ENCODE measurements at regions not wholly inside any gene's neighbourhood (a gene's known extent, or its start where the extent isn't known, plus 50 kb on each side); places are given as distances from the start of the nearest gene placed in this dataset.

DNA sequence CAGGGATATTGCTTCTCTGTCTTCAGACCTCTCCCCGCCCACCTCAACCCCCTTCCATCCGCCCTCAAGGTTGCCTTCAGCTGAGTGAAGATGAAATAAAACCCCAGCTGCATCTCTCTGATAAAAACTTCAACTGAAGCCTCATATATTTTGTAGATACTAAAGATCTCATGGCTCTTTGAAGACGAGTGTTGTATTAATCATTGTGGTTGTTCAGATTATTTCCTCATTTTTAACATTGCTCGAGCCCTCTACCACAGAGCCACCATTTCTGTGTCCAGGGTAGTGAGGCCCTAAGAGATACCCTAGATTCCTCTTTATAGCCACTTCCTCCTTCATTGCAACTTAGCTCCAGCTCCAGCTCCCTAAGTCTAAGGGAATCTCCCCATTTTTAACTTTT is 312.8 kb upstream of the ZNF507 start:
- no peak for TF ChIP-seq EP300 (IDR thresholded peaks at IDR 0.05; ENCODE audit: borderline replicate concordance)
- no peak for TF ChIP-seq TCF12 (IDR thresholded peaks at IDR 0.05; ENCODE audit: low read depth)
- no peak for TF ChIP-seq RAD21 (IDR thresholded peaks at IDR 0.05; ENCODE audit: low read depth)
- TF ChIP-seq, protein P1, sequence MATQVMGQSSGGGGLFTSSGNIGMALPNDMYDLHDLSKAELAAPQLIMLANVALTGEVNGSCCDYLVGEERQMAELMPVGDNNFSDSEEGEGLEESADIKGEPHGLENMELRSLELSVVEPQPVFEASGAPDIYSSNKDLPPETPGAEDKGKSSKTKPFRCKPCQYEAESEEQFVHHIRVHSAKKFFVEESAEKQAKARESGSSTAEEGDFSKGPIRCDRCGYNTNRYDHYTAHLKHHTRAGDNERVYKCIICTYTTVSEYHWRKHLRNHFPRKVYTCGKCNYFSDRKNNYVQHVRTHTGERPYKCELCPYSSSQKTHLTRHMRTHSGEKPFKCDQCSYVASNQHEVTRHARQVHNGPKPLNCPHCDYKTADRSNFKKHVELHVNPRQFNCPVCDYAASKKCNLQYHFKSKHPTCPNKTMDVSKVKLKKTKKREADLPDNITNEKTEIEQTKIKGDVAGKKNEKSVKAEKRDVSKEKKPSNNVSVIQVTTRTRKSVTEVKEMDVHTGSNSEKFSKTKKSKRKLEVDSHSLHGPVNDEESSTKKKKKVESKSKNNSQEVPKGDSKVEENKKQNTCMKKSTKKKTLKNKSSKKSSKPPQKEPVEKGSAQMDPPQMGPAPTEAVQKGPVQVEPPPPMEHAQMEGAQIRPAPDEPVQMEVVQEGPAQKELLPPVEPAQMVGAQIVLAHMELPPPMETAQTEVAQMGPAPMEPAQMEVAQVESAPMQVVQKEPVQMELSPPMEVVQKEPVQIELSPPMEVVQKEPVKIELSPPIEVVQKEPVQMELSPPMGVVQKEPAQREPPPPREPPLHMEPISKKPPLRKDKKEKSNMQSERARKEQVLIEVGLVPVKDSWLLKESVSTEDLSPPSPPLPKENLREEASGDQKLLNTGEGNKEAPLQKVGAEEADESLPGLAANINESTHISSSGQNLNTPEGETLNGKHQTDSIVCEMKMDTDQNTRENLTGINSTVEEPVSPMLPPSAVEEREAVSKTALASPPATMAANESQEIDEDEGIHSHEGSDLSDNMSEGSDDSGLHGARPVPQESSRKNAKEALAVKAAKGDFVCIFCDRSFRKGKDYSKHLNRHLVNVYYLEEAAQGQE (IDR thresholded peaks at IDR 0.05; ENCODE audit: low read depth) = no peak
- no peak for TF ChIP-seq CEBPB (IDR thresholded peaks at IDR 0.05)
- TF ChIP-seq ZBTB7A (IDR thresholded peaks at IDR 0.05; ENCODE audit: low read depth) = no peak
- TF ChIP-seq, protein P2, sequence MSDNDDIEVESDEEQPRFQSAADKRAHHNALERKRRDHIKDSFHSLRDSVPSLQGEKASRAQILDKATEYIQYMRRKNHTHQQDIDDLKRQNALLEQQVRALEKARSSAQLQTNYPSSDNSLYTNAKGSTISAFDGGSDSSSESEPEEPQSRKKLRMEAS (IDR thresholded peaks at IDR 0.05) = no peak

DNA sequence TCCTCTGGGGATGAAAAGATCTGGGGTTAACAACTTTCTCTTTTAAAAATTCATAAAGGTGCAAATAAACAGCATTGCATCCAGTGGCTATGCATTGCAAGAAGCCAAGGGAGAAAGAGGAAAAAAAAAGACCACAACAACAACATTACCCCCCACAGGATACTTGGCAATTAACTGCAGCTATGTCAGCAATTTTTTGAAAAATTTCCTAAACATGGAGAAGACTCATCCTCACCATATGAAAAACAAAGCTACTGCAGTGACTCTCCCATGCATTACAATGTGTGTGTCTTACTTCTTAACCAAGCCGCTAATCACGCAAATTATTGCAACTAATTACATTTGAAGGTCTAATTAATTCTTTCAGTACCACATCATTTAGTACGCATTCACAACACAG is 309.8 kb upstream of the ZNF507 start:
- no peak for TF ChIP-seq NFIC (IDR thresholded peaks at IDR 0.05)
- no peak for TF ChIP-seq YY1 (IDR thresholded peaks at IDR 0.05; ENCODE audit: low read depth)

DNA sequence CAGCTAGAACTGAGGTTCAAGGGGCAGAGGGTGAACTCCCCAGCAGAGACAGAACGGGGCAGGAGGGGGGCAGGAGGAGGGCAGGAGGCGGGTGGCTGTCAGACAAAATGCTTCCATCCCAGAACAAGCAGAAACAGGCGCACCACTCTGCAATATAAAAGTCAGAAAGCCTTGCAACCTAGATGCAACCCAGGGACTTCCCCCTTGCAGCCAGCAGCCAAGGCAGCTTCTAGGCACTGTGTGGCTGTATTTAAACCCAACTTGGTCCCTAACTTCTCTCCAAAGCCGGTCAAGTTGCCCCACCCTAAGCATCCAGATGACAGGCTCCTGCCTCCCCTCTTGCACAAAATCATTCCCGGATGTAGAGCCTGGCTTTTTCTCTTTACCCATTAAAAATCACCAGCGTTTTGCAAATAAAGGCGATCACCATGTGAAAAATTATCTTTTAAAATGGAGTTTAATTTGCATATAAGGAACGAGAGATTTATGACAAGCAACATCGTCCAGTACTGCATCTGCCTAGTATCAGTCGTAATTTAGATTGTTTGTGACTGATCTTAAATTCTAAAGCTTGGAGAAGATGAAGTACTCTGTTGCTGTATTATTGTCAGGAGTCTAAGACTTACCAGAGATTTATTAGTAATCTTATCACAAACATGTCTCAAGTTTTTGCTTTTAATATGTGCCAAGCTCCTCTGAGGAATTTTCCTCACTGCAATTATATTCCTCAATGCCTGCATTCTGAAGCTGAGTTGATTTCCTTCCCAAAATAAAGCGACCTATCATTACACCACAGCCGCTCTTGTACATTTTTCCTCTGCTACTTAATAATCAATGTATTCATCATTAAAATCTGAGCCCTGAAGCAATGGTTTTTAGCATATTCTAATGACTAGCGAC is 307.1 kb upstream of the ZNF507 start:
- TF ChIP-seq ZBTB7A (IDR thresholded peaks at IDR 0.05; ENCODE audit: low read depth) = no peak
- TF ChIP-seq RAD21 (IDR thresholded peaks at IDR 0.05; ENCODE audit: low read depth) = no peak
- TF ChIP-seq CEBPB (IDR thresholded peaks at IDR 0.05) = no peak
- no peak for TF ChIP-seq NFIC (IDR thresholded peaks at IDR 0.05)
- TF ChIP-seq FOXM1 (IDR thresholded peaks at IDR 0.05; ENCODE audit: borderline replicate concordance, low read depth) = no peak
- no peak for TF ChIP-seq EGR1 (IDR thresholded peaks at IDR 0.05)
- TF ChIP-seq, protein P3, sequence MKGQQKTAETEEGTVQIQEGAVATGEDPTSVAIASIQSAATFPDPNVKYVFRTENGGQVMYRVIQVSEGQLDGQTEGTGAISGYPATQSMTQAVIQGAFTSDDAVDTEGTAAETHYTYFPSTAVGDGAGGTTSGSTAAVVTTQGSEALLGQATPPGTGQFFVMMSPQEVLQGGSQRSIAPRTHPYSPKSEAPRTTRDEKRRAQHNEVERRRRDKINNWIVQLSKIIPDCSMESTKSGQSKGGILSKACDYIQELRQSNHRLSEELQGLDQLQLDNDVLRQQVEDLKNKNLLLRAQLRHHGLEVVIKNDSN (IDR thresholded peaks at IDR 0.05) = no peak
- no peak for TF ChIP-seq EP300 (IDR thresholded peaks at IDR 0.05; ENCODE audit: borderline replicate concordance)
- no peak for TF ChIP-seq TAF1 (IDR thresholded peaks at IDR 0.05; ENCODE audit: low read depth)

DNA sequence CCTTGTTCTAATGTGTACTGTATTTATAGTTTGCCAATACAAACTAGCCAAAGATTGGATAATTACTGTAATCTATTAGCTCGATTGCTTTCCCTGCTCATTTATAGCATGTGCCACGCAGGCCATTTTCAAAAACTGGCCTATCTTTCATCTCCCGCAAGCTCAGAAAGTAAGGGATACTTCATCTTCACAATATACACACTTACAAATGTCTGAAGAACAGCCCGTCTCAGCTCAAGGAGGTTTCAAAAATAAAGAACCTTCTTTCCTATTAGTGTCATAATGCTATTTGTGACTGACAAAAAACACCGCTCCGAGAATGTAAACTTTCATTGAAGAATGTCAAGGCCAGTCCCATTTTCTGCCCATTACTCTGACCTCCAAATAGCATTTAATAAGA is 306.4 kb upstream of the ZNF507 start:
- no peak for TF ChIP-seq NFIC (IDR thresholded peaks at IDR 0.05)
- no peak for TF ChIP-seq TCF12 (IDR thresholded peaks at IDR 0.05; ENCODE audit: low read depth)
- no peak for TF ChIP-seq TAF1 (IDR thresholded peaks at IDR 0.05; ENCODE audit: low read depth)
- no peak for TF ChIP-seq FOXM1 (IDR thresholded peaks at IDR 0.05; ENCODE audit: borderline replicate concordance, low read depth)
- TF ChIP-seq RAD21 (IDR thresholded peaks at IDR 0.05; ENCODE audit: low read depth) = no peak
- TF ChIP-seq ZBTB7A (IDR thresholded peaks at IDR 0.05; ENCODE audit: low read depth) = no peak
- no peak for TF ChIP-seq CREB1 (IDR thresholded peaks at IDR 0.05; ENCODE audit: low read depth)
- TF ChIP-seq EGR1 (IDR thresholded peaks at IDR 0.05) = no peak

DNA sequence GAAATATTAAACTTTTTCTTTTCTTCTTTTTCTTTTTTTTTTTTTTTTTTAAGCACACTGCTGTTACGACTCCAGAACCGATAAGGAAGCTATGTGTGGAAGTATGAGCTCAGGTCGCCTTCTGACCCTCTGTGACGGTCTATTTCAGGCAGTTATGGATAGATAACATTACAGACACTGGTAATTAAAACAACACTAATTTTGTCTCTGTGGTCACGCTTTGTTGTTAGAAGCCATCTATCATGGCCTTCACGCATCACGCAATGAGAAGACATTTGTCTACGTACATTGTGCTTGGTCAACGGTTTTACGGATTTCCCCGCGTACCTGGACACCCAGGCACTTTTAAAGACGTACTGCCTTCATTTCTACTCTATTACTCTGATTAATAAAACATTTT is 306.0 kb upstream of the ZNF507 start:
- TF ChIP-seq FOXM1 (IDR thresholded peaks at IDR 0.05; ENCODE audit: borderline replicate concordance, low read depth) (no peak), EP300 (IDR thresholded peaks at IDR 0.05; ENCODE audit: borderline replicate concordance) (no peak), CREB1 (IDR thresholded peaks at IDR 0.05; ENCODE audit: low read depth) (no peak), CEBPB (IDR thresholded peaks at IDR 0.05) (no peak), ZBTB7A (IDR thresholded peaks at IDR 0.05; ENCODE audit: low read depth) (no peak)

DNA sequence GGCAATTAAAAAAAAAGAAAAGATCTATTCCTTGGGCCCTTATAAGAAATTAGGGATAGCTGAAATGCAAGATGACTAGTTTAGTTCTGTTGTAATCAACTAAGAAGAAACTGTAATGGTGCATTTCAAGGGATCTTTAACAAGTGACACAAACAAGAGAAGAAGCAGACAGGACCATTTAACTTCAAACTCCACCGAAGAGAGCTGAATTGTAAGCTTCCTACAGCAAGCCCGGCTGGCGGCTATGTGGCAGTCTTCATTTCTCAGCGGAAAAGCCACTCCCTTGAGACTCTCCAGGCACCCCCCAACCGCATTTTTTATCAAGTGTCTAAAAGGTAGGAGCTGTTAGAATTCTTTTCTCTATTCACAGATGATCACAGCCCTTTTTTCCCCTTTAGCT is 305.2 kb upstream of the ZNF507 start:
- TF ChIP-seq ZBTB7A (IDR thresholded peaks at IDR 0.05; ENCODE audit: low read depth) (no peak), CEBPB (IDR thresholded peaks at IDR 0.05) (no peak)
- TF ChIP-seq, protein P2 (IDR thresholded peaks at IDR 0.05) = no peak
- TF ChIP-seq, protein P1 (IDR thresholded peaks at IDR 0.05; ENCODE audit: low read depth) = no peak

DNA sequence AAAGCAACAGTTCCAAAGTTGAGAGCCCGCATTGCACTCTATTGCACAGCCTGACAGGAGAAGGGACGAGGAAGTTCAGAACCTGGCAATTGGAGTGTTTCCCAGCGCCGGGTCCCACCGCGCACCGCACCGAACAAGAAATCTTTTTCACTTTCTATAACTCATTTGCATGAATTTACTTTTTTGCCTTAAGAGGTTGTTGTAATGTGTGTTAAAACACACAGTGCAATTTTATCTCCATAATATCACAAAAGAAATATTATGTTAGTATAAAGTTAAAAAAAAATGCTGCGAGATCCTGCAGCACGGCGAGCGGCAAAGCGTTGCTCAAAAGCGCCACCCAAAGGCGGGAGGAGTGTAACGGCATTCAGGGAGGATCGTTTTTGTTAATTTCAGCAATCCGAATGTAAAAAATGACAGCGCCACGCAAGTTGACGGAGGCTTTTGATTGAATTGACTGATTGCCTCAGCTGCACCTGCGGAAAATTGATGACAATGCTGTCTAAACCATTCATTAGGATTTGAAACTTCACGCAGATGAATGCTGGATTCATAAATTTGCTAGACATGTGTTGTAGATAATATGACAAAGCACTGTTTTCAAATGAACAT is 303.6 kb upstream of the ZNF507 start:
- TF ChIP-seq EP300 (IDR thresholded peaks at IDR 0.05; ENCODE audit: borderline replicate concordance) = no peak
- peak; percentile 36; the same call in 1 of the 2 replicates for TF ChIP-seq RAD21 (IDR thresholded peaks at IDR 0.05; ENCODE audit: low read depth)

All from Ishikawa (cell line).